ENCODE measurements at regions not wholly inside any gene's neighbourhood (a gene's known extent, or its start where the extent isn't known, plus 50 kb on each side); places are given as distances from the start of the nearest gene placed in this dataset.

DNA sequence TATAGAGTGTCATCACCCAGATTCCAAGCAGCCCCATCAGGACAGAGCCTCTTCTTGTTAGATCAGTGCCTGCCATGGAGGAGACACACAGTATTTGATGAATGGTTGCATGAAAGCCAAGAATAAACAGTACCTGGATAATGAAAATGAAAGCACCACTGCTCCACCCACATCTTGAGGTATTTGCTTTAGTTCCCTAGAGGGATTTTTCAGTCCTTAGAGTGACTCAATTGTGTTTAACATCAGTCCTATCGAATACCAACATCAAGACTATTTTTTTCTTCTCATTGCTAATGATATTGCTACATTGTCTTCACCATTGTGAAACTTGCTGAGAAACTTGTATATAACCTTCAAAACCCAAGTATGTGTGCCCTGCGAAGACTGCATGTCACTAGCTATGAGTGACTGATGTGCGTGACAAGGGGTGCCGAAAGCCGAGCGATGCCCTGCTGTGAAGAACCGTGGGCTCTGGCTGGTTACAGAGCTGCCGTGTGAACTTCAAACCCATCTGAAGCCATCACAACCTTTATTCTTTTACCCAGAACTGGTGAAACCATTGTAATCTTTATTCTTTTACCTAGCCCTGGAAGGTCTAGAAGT lies 211.3 kb upstream of the FAT1 start:
- TF ChIP-seq GATA2 (IDR thresholded peaks at IDR 0.05; ENCODE audit: low read depth, low read length) = no peak
- no peak for TF ChIP-seq GATA3 (IDR thresholded peaks at IDR 0.05; ENCODE audit: low read depth, low read length)
